Keratinocyte (primary cell): ENCODE measurements at regions not wholly inside any gene's neighbourhood (a gene's known extent, or its start where the extent isn't known, plus 50 kb on each side); places are given as distances from the start of the nearest gene placed in this dataset.

Experiments used
- DNase-seq: peaks from one replicate; pipeline ENCODE4 v3.0.0-alpha.2; 2011; ENCODE audit warnings: low read depth, missing footprints, low spot score
- FAIRE-seq: peaks from 2 replicates; lab custom pipeline; 2011; peaks lifted over from hg19 to GRCh38; lab: Jason Lieb, UNC
- H2AFZ ChIP-seq: 2 replicates; pipeline ENCODE4 v1.6.0; 2012; ENCODE audit warnings: low read length, control low read depth, inconsistent platforms; ENCODE audit not compliant: control insufficient read depth
- H3K27ac ChIP-seq: 2 replicates; pipeline ENCODE4 v1.5.1; 2011; ENCODE audit warnings: low read length; ENCODE audit not compliant: control insufficient read depth, insufficient read depth
- H3K27me3 ChIP-seq: 3 replicates; pipeline ENCODE4 v1.6.0; 2011; ENCODE audit warnings: low read length; ENCODE audit not compliant: control insufficient read depth, insufficient read depth; ENCODE audit errors: extremely low read depth
- H3K36me3 ChIP-seq, 2 experiments: 2 replicates in 1 of 2; 3 replicates in 1 of 2; pipeline ENCODE4 v1.5.1; 2011; ENCODE audit warnings: low read length in 2 of 2, mild to moderate bottlenecking in 1 of 2; ENCODE audit not compliant: control insufficient read depth in 2 of 2, insufficient read depth in 2 of 2; ENCODE audit errors: extremely low read depth in 1 of 2
- H3K4me1 ChIP-seq: 3 replicates; pipeline ENCODE4 v1.5.1; 2011; ENCODE audit warnings: low read length; ENCODE audit not compliant: control insufficient read depth, insufficient read depth; ENCODE audit errors: extremely low read depth
- H3K4me2 ChIP-seq: 3 replicates; pipeline ENCODE4 v1.6.0; 2011; ENCODE audit warnings: low read depth, low read length; ENCODE audit not compliant: control insufficient read depth, insufficient read depth; ENCODE audit errors: extremely low read depth
- H3K4me3 ChIP-seq, 3 experiments: fragments of 200-600 bp in 1 of 3; sonication (generic) in 1 of 3; 2 replicates in 2 of 3; 3 replicates in 1 of 3; pipeline ENCODE4 v1.5.1; 2011 to 2016; ENCODE audit warnings: low read length in 3 of 3, mild to moderate bottlenecking in 3 of 3, control low read depth in 2 of 3, inconsistent platforms in 1 of 3, low read depth in 1 of 3, mixed read lengths in 1 of 3, mixed run types in 1 of 3, moderate library complexity in 1 of 3; ENCODE audit not compliant: control insufficient read depth in 2 of 3, insufficient read depth in 2 of 3; ENCODE audit errors: extremely low read depth in 1 of 3
- H3K79me2 ChIP-seq: 2 replicates; pipeline ENCODE4 v1.6.0; 2012; ENCODE audit warnings: low read length; ENCODE audit not compliant: control insufficient read depth, insufficient read depth
- H3K9ac ChIP-seq: 3 replicates; pipeline ENCODE4 v1.6.0; 2011; ENCODE audit warnings: low read length; ENCODE audit not compliant: control insufficient read depth, insufficient read depth; ENCODE audit errors: extremely low read depth
- H3K9me1 ChIP-seq: 3 replicates; pipeline ENCODE4 v1.6.0; 2011; ENCODE audit warnings: low read length; ENCODE audit not compliant: control insufficient read depth, insufficient read depth; ENCODE audit errors: extremely low read depth
- H3K9me3 ChIP-seq: 2 replicates; pipeline ENCODE4 v1.5.1; 2012; ENCODE audit warnings: low read depth, low read length; ENCODE audit not compliant: control insufficient read depth
- H4K20me1 ChIP-seq: 3 replicates; pipeline ENCODE4 v1.6.0; 2011; ENCODE audit warnings: low read length; ENCODE audit not compliant: control insufficient read depth, insufficient read depth; ENCODE audit errors: extremely low read depth
- EZH2 ChIP-seq: IDR thresholded peaks from one replicate; pipeline ENCODE4 v1.6.1; 2012; ENCODE audit warnings: inconsistent platforms, mild to moderate bottlenecking, low read length, moderate library complexity
- dilution Hi-C: fragments of 300-500 bp; cut with MboI; formaldehyde crosslinking; loops from one replicate; pipeline ENCODE4 v1.7.0; 2020; ENCODE audit warnings: low sequenced_read_pairs; ENCODE audit not compliant: extremely low pct_ligation_motif_present
- TF ChIP-seq, protein P1 (sequence below), 3 experiments: IDR thresholded peaks in 1 of 3; conservative IDR thresholded peaks in 1 of 3; optimal IDR thresholded peaks in 1 of 3; 2 replicates in 2 of 3; 3 replicates in 1 of 3; pipeline versions ENCODE3 to v1.5.1; 2011; ENCODE audit warnings: low read length in 3 of 3, mild to moderate bottlenecking in 3 of 3, moderate library complexity in 2 of 3, control low read depth in 1 of 3, inconsistent platforms in 1 of 3; ENCODE audit not compliant: insufficient read depth in 2 of 3; ENCODE audit errors: extremely low read depth in 1 of 3

- Histone ChIP-seq H3K9ac (no peak overlapping the region), H2AFZ (no peak overlapping the region), H3K4me1 (no peaks in the 10 kb centered on the region), H3K36me3 (no peaks in the 10 kb centered on the region), H3K4me3 (no peak overlapping the region), H3K4me2 (no peak overlapping the region), H3K9me3 (no peaks in the 10 kb centered on the region), H3K79me2 (no peaks in the 10 kb centered on the region), H4K20me1 (no peaks in the 10 kb centered on the region), H3K27ac (no peak overlapping the region), H3K27me3 (peaks cover 6% of the 10 kb centered on the region), H3K9me1 (no peaks in the 10 kb centered on the region)
- dilution Hi-C loops = no loop called here
- TF ChIP-seq, protein P1, sequence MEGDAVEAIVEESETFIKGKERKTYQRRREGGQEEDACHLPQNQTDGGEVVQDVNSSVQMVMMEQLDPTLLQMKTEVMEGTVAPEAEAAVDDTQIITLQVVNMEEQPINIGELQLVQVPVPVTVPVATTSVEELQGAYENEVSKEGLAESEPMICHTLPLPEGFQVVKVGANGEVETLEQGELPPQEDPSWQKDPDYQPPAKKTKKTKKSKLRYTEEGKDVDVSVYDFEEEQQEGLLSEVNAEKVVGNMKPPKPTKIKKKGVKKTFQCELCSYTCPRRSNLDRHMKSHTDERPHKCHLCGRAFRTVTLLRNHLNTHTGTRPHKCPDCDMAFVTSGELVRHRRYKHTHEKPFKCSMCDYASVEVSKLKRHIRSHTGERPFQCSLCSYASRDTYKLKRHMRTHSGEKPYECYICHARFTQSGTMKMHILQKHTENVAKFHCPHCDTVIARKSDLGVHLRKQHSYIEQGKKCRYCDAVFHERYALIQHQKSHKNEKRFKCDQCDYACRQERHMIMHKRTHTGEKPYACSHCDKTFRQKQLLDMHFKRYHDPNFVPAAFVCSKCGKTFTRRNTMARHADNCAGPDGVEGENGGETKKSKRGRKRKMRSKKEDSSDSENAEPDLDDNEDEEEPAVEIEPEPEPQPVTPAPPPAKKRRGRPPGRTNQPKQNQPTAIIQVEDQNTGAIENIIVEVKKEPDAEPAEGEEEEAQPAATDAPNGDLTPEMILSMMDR (optimal IDR thresholded peaks at IDR 0.05 in 1 of 3, IDR thresholded peaks at IDR 0.05 in 1 of 3, conservative IDR thresholded peaks at IDR 0.05 in 1 of 3; ENCODE audit: extremely low read depth in 1 of 3, insufficient read depth in 2 of 3, low read length in 3 of 3) = no peak
- no peak for TF ChIP-seq EZH2
- no peak for DNase-seq
- no peak for FAIRE-seq
These were observed 109.4 kb downstream of the SMIM20 start for GRCh38 chr4:26023203-26023972.

GRCh38 chr4:26024079-26024478 is 110.1 kb downstream of the SMIM20 start:
- H3K4me1 ChIP-seq = no peaks in the 10 kb centered on the region
- peaks cover 6% of the 10 kb centered on the region for H3K27me3 ChIP-seq
- H3K79me2 ChIP-seq = no peaks in the 10 kb centered on the region
- no peak overlapping the region for H3K27ac ChIP-seq
- no peaks in the 10 kb centered on the region for H3K36me3 ChIP-seq
- DNase-seq (no peak), FAIRE-seq (no peak)
- H3K4me3 ChIP-seq = no peak overlapping the region
- no peak overlapping the region for H2AFZ ChIP-seq
- H3K9me1 ChIP-seq = no peaks in the 10 kb centered on the region
- dilution Hi-C loops = no loop called here
- H3K9ac ChIP-seq = no peak overlapping the region
- TF ChIP-seq, protein P1 (optimal IDR thresholded peaks at IDR 0.05 in 1 of 3, IDR thresholded peaks at IDR 0.05 in 1 of 3, conservative IDR thresholded peaks at IDR 0.05 in 1 of 3; ENCODE audit: extremely low read depth in 1 of 3, insufficient read depth in 2 of 3, low read length in 3 of 3) = no peak
- TF ChIP-seq EZH2 = no peak
- no peaks in the 10 kb centered on the region for H4K20me1 ChIP-seq
- no peak overlapping the region for H3K4me2 ChIP-seq
- no peaks in the 10 kb centered on the region for H3K9me3 ChIP-seq
